Stimulated activated CD8-positive, alpha-beta memory T cell treated with anti-CD3 and anti-CD28 coated beads, Interleukin-15, amount 100 ng/mL, for 1 hour (primary cell): ENCODE measurements at regions not wholly inside any gene's neighbourhood (a gene's known extent, or its start where the extent isn't known, plus 50 kb on each side); places are given as distances from the start of the nearest gene placed in this dataset.

ENCODE experiments used
- DNase-seq: peaks from one replicate; pipeline ENCODE4 v3.0.0-alpha.2; 2020; ENCODE audit warnings: low read depth

DNA sequence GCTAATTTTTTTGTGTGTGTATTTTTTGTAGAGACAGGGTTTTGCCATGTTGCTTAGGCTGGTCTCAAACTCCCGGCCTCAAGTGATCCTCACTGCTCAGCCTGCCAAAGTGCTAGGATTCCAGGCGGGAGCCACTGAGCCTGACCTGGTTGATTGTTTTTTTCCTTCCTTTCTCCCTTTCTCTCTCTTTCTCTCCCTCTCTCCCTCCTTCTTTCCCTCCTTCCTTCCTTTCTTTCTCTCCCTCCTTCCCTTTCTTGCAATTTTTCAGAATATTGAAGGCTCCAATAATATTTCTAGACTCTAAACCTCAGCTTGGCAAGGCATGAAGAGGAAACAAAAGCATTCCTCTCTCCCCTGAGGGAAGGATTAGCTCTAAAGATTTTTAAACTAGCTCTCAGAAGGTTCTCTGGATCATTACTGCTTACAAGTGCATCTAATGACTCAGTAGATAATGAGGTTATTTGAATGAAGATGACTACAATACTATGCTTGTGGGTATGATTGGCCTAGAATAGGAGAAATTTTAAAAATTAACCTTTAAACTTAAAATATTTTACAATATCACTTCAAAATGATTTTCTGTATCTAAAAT lies 68.5 kb upstream of the GADD45A start:
- no peak for DNase-seq

- no peak for DNase-seq
These were observed 66.5 kb upstream of the GADD45A start for GRCh38 chr1:67618285-67619018.

GRCh38 chr1:67619080-67619479 lies 65.9 kb upstream of the GADD45A start:
- DNase-seq: no peak

- DNase-seq: no peak
These were observed 61.1 kb upstream of the GADD45A start for GRCh38 chr1:67623906-67624305.

- DNase-seq: no peak
These were observed 60.3 kb upstream of the GADD45A start for GRCh38 chr1:67624680-67625079.

GRCh38 chr1:67626090-67626860 lies 58.7 kb upstream of the GADD45A start:
- DNase-seq: no peak

GRCh38 chr1:67626861-67627235 lies 58.2 kb upstream of the GADD45A start:
- no peak for DNase-seq

GRCh38 chr1:67627336-67627735 lies 57.7 kb upstream of the GADD45A start:
- no peak for DNase-seq

- no peak for DNase-seq
These were observed 57.1 kb upstream of the GADD45A start for GRCh38 chr1:67627906-67628305.

- DNase-seq: no peak
These were observed 55.5 kb upstream of the GADD45A start for GRCh38 chr1:67629370-67630075.

DNA sequence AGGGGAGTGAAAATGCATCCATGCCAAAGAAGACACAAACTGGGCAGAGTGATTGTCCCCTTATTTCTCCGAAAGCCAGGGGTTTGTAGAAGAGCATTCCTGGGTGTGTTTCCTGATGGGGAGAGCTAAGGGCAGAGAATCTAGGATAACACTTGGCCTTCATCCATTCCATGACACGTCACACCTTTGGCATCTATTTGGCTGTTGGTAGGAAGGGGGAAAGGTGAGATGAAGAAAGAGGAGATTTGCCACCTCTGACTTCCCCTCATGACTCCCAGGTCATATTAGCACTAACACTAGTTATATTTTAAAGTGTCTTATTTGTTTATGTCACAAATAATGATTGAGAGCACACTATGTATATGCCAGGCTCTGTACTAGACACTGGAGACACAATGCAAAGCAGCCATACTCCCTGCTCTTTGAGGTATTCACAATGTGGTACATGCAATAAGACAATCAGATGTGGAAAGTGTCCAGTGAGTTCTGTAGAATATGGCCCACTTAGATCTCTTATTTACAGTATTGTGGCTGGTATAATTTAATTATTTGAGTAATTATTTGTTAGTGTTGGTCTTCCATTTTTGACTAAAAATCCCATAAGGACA lies 54.5 kb upstream of the GADD45A start:
- no peak for DNase-seq

DNA sequence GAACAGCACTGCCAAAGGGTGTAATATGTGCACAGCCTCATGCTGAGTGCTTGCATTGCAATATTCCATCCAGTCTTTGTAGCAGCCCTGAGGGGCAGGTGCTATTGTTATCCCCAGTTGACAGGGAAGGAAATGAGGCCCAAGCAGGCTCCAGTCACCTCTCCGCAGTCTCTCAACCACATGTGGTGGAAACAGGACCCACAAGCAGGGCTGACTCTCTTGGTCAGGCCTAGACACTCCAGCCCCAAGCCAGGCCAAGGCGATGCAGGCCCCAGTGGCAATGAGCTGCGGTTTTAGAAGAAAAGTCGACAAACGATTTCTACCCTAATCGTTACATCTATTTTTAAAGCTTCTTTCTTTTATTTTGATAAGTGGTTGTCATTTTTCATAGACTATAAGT lies 52.6 kb upstream of the GADD45A start:
- DNase-seq: no peak

DNA sequence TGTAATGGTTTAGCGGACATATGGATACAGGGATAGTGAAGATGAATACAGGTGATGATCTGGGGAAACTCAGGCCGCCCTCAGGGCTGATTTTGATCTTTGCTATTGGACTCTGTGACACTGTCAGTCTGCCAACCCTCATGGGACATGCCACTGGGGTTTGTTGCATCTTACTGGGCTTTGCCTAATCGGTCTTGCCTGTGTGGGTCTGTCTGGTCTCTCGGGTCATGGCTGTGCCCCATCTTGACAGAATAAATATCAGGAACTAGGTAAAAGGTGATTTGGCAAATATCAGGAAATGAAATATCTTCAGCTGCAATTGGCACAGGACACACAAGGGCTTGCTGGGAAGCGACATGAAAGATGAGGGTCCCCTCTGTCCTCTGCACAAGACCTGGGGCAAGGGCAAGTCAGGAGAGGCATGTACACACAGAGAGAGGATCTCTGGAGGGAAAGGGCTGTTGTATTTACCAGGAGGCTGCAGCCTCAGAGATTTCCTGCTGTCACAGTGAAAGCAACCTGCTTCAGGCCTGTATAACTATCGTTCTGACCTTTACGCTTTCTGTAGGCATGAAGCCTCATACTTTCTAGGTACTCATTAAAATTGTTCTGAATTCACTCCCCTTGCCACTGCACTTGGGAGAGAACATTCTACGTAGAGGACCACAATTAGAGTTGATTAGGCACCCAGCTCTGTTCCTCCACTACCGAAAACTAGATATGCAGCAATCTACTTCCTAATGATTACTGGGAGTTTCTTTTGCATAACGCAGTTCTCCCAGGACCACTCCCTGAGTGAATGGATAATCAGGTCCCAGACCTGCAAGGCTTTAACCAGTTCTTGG lies 52.0 kb upstream of the GADD45A start:
- no peak for DNase-seq

DNA sequence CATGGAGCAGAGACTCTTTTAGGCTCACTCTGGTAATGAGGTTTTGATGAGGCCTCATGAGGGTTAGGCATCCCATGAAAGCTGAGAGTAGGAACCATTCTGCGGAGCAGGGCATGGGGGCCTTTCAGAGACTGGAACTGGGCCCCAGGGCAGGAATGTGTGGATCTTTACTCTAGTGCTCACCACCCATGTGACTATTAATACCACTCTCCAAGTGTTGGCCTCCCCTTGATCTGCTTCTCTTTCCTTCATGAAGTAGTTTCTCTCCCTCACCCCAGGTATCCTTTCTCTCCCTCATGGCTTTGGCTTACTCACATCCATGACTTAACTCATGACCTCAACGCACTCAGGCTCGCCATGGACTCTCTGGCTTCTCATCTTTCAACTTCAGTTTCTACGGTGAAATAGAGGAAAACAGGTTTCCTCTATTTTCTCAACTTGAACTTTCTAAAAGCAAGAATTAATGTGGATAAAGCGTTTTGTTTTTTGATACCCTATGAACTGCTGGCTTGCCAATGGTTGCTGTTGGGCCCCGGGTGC lies 50.5 kb upstream of the GADD45A start:
- no peak for DNase-seq

DNA sequence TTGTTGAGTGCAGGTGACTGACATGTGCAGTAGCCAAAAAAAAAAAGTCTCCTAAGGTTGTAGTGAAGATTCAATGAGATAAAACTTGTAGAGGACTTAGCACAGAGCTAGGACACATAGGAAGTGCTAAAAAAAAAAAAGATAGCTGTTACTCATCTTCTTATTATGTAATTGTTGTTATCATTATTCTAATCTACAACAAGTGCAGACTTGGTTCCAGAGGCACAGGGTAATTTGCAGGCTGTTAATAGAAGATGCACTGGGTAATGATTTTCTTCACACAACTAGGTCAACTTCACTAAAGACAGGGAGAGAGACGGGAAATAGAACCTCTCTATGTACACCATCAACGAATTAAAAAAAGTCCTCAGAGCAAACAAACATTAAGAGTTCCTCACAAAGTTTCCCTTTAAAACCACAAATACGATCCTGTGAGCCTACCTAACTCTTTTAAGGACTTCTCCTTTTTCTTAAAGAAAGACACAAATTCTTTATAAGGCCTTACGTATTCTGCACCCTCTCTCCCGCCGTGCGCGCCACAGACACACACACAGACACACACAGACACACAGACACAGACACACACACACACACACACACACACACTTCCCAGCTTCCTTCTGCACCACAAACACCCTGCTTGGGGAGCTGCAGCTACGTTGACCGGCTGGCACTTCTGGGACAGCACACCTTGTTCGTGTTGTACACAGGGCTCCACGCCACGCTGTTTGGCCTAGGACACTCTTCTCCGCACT lies 49.8 kb upstream of the GADD45A start:
- no peak for DNase-seq
